Panc1 (cell line): ENCODE measurements at regions not wholly inside any gene's neighbourhood (a gene's known extent, or its start where the extent isn't known, plus 50 kb on each side); places are given as distances from the start of the nearest gene placed in this dataset.

Experiments used
- POLR2AphosphoS5 ChIP-seq: IDR thresholded peaks from 2 replicates; pipeline ENCODE4 v1.6.1; 2012; ENCODE audit warnings: mild to moderate bottlenecking, low read depth, low read length, moderate library complexity
- SIN3A ChIP-seq: IDR thresholded peaks from 2 replicates; pipeline ENCODE4 v1.6.1; 2012; ENCODE audit warnings: low read depth, mild to moderate bottlenecking, low read length, moderate library complexity, borderline replicate concordance; ENCODE audit not compliant: insufficient read depth
- TCF7L2 ChIP-seq: IDR thresholded peaks from 2 replicates; pipeline ENCODE4 v1.6.1; 2011; ENCODE audit warnings: mild to moderate bottlenecking, low read depth, low read length, inconsistent platforms
- TF ChIP-seq, protein P1 (sequence below): fragments of 450-650 bp; IDR thresholded peaks from 2 replicates; pipeline ENCODE4 v1.5.1; 2017; ENCODE audit warnings: mild to moderate bottlenecking
- TF ChIP-seq, protein P2 (sequence below), 2 experiments: IDR thresholded peaks; 2 replicates each; pipeline ENCODE4 v1.6.1; 2011 to 2012; ENCODE audit warnings: low read depth in 2 of 2, control low read depth in 1 of 2, low read length in 1 of 2, mild to moderate bottlenecking in 1 of 2, moderate library complexity in 1 of 2; ENCODE audit not compliant: insufficient read depth in 1 of 2

DNA sequence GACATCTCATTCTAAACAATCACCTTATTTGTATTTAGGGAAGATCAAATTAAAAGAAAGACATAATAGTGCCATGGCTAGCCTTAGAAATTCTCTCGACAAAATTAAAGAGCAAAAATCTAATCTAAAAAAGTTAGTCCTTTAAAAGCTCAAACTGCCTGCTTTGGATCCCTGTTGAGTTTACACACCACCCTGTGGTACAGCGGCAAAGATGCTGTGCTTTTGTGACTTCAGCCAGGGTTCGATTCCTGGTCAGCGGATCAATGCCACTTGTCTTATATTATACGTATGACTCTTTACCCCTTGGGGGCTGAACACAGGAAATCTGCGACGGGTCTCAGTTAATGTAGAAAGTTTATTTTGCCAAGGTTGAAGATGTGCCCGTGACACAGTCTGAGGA, 51.3 kb upstream of the VOPP1 start:
- no peak for TF ChIP-seq POLR2AphosphoS5
- TF ChIP-seq, protein P1, sequence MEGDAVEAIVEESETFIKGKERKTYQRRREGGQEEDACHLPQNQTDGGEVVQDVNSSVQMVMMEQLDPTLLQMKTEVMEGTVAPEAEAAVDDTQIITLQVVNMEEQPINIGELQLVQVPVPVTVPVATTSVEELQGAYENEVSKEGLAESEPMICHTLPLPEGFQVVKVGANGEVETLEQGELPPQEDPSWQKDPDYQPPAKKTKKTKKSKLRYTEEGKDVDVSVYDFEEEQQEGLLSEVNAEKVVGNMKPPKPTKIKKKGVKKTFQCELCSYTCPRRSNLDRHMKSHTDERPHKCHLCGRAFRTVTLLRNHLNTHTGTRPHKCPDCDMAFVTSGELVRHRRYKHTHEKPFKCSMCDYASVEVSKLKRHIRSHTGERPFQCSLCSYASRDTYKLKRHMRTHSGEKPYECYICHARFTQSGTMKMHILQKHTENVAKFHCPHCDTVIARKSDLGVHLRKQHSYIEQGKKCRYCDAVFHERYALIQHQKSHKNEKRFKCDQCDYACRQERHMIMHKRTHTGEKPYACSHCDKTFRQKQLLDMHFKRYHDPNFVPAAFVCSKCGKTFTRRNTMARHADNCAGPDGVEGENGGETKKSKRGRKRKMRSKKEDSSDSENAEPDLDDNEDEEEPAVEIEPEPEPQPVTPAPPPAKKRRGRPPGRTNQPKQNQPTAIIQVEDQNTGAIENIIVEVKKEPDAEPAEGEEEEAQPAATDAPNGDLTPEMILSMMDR: no peak
- no peak for TF ChIP-seq SIN3A
- no peak for TF ChIP-seq TCF7L2
- TF ChIP-seq, protein P2, sequence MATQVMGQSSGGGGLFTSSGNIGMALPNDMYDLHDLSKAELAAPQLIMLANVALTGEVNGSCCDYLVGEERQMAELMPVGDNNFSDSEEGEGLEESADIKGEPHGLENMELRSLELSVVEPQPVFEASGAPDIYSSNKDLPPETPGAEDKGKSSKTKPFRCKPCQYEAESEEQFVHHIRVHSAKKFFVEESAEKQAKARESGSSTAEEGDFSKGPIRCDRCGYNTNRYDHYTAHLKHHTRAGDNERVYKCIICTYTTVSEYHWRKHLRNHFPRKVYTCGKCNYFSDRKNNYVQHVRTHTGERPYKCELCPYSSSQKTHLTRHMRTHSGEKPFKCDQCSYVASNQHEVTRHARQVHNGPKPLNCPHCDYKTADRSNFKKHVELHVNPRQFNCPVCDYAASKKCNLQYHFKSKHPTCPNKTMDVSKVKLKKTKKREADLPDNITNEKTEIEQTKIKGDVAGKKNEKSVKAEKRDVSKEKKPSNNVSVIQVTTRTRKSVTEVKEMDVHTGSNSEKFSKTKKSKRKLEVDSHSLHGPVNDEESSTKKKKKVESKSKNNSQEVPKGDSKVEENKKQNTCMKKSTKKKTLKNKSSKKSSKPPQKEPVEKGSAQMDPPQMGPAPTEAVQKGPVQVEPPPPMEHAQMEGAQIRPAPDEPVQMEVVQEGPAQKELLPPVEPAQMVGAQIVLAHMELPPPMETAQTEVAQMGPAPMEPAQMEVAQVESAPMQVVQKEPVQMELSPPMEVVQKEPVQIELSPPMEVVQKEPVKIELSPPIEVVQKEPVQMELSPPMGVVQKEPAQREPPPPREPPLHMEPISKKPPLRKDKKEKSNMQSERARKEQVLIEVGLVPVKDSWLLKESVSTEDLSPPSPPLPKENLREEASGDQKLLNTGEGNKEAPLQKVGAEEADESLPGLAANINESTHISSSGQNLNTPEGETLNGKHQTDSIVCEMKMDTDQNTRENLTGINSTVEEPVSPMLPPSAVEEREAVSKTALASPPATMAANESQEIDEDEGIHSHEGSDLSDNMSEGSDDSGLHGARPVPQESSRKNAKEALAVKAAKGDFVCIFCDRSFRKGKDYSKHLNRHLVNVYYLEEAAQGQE (IDR thresholded peaks at IDR 0.05; ENCODE audit: insufficient read depth in 1 of 2, low read depth in 2 of 2, low read length in 1 of 2): no peak
